Tibial nerve (tissue), 4 donors: ENCODE measurements at regions not wholly inside any gene's neighbourhood (a gene's known extent, or its start where the extent isn't known, plus 50 kb on each side); places are given as distances from the start of the nearest gene placed in this dataset.

Experiments
- CTCF ChIP-seq, 5 experiments: fragments of 200-600 bp in 3 of 5; fragments of 450-650 bp in 2 of 5; sonication (generic) in 3 of 5; IDR thresholded peaks; one replicate each; pipeline ENCODE4 v1.5.1; 2016 to 2019; ENCODE audit warnings: antibody characterized with exemption in 5 of 5, mild to moderate bottlenecking in 3 of 5, moderate library complexity in 2 of 5
- EP300 ChIP-seq, 2 donors: sonication (generic); formaldehyde crosslinking; IDR thresholded peaks; one replicate each; pipeline ENCODE4 v1.6.1; 2017; ENCODE audit warnings: antibody characterized with exemption in 2 of 2, mild to moderate bottlenecking in 1 of 2
- POLR2A ChIP-seq, 2 donors: fragments of 450-650 bp; IDR thresholded peaks; one replicate each; pipeline ENCODE4 v1.6.1; 2017; ENCODE audit warnings: antibody characterized with exemption in 2 of 2, mild to moderate bottlenecking in 2 of 2, moderate library complexity in 2 of 2

- TF ChIP-seq CTCF (IDR thresholded peaks at IDR 0.05): no peak
- TF ChIP-seq POLR2A (IDR thresholded peaks at IDR 0.05): no peak
- no peak for TF ChIP-seq EP300 (IDR thresholded peaks at IDR 0.05)
These were observed 1980.0 kb upstream of the CDH6 start for GRCh38 chr5:29213475-29213874.
